CD14-positive monocyte (primary cell): ENCODE measurements at regions not wholly inside any gene's neighbourhood (a gene's known extent, or its start where the extent isn't known, plus 50 kb on each side); places are given as distances from the start of the nearest gene placed in this dataset.

Source experiments
- DNase-seq, 3 donors: peaks; one replicate each; pipeline ENCODE4 v3.0.0-alpha.2; 2011 to 2022
- H2AFZ ChIP-seq: 2 replicates; pipeline ENCODE4 v1.6.0; 2012; ENCODE audit warnings: mild to moderate bottlenecking, low read depth, low read length, inconsistent platforms; ENCODE audit not compliant: insufficient read depth, poor library complexity, severe bottlenecking
- H3K27ac ChIP-seq, 2 donors: 1 replicate in 1 of 2; 2 replicates in 1 of 2; pipeline ENCODE4 v1.5.1; 2012 to 2013; ENCODE audit warnings: low read length in 2 of 2, control low read depth in 1 of 2, inconsistent platforms in 1 of 2, low read depth in 1 of 2, mild to moderate bottlenecking in 1 of 2
- H3K27me3 ChIP-seq, 2 donors: one replicate each; pipeline versions ENCODE4 v1.6.0 to v1.6.1; 2011 to 2013; ENCODE audit warnings: low read length in 2 of 2; ENCODE audit not compliant: control insufficient read depth in 2 of 2, insufficient read depth in 2 of 2
- H3K36me3 ChIP-seq, 2 donors: replicated peaks in 1 of 2; 1 replicate in 1 of 2; 2 replicates in 1 of 2; pipeline versions ENCODE4 v1.5.1 to v1.6.1; 2012 to 2013; ENCODE audit warnings: low read length in 2 of 2, control low read depth in 1 of 2, inconsistent platforms in 1 of 2, mild to moderate bottlenecking in 1 of 2; ENCODE audit not compliant: insufficient read depth in 2 of 2, control insufficient read depth in 1 of 2
- H3K4me1 ChIP-seq, 2 donors: 1 replicate in 1 of 2; 2 replicates in 1 of 2; pipeline versions ENCODE4 v1.5.1 to v1.6.1; 2012 to 2013; ENCODE audit warnings: low read length in 2 of 2, control low read depth in 1 of 2, inconsistent platforms in 1 of 2, mild to moderate bottlenecking in 1 of 2, moderate library complexity in 1 of 2; ENCODE audit not compliant: insufficient read depth in 2 of 2, control insufficient read depth in 1 of 2
- H3K4me2 ChIP-seq: replicated peaks from 2 replicates; pipeline ENCODE3; 2012; ENCODE audit warnings: low read length, moderate library complexity, mild to moderate bottlenecking; ENCODE audit not compliant: poor library complexity, severe bottlenecking; ENCODE audit errors: extremely low read depth
- H3K4me3 ChIP-seq, 3 experiments: fragments of 200-600 bp in 1 of 3; sonication (generic) in 1 of 3; replicated peaks in 1 of 3; 1 replicate in 2 of 3; 2 replicates in 1 of 3; pipeline ENCODE4 v1.5.1; 2011 to 2013; ENCODE audit warnings: low read length in 3 of 3, mild to moderate bottlenecking in 3 of 3, control low read depth in 2 of 3, low read depth in 2 of 3, inconsistent platforms in 1 of 3, moderate library complexity in 1 of 3
- H3K79me2 ChIP-seq: 2 replicates; pipeline ENCODE4 v1.6.0; 2012; ENCODE audit warnings: mild to moderate bottlenecking, control low read depth, inconsistent platforms, low read length, moderate library complexity; ENCODE audit not compliant: insufficient read depth
- H3K9ac ChIP-seq: 2 replicates; pipeline ENCODE4 v1.6.0; 2017; ENCODE audit warnings: low read length, mild to moderate bottlenecking; ENCODE audit not compliant: insufficient read depth, poor library complexity, severe bottlenecking
- H3K9me3 ChIP-seq, 2 donors: replicated peaks in 1 of 2; 1 replicate in 1 of 2; 2 replicates in 1 of 2; pipeline versions ENCODE4 v1.5.1 to v1.6.1; 2012 to 2013; ENCODE audit warnings: low read length in 2 of 2, control low read depth in 1 of 2; ENCODE audit not compliant: control insufficient read depth in 1 of 2, insufficient read depth in 1 of 2
- H4K20me1 ChIP-seq: 2 replicates; pipeline ENCODE4 v1.6.0; 2012; ENCODE audit warnings: mild to moderate bottlenecking, low read length, control low read depth, moderate library complexity; ENCODE audit not compliant: insufficient read depth
- H3K27ac Mint-ChIP-seq, 7 donors: one replicate each; pipeline ENCODE4 v1.8.0; 2020; ENCODE audit warnings: mild to moderate bottlenecking in 7 of 7, mixed read lengths in 7 of 7, moderate library complexity in 6 of 7, inconsistent platforms in 2 of 7
- H3K27me3 Mint-ChIP-seq, 3 donors: one replicate each; pipeline ENCODE4 v1.8.0; 2021 to 2022; ENCODE audit warnings: low read depth in 3 of 3, mild to moderate bottlenecking in 3 of 3, mixed read lengths in 3 of 3, moderate library complexity in 3 of 3, inconsistent platforms in 1 of 3
- H3K36me3 Mint-ChIP-seq, 2 donors: one replicate each; pipeline ENCODE4 v1.8.0; 2020; ENCODE audit warnings: mixed read lengths in 2 of 2, inconsistent platforms in 1 of 2, mild to moderate bottlenecking in 1 of 2
- H3K4me1 Mint-ChIP-seq: one replicate; pipeline ENCODE4 v1.8.0; 2020; ENCODE audit warnings: mild to moderate bottlenecking, mixed read lengths
- H3K4me3 Mint-ChIP-seq, 2 donors: one replicate each; pipeline ENCODE4 v1.8.0; 2020; ENCODE audit warnings: mild to moderate bottlenecking in 2 of 2, mixed read lengths in 2 of 2, moderate library complexity in 1 of 2
- H3K9me3 Mint-ChIP-seq, 7 donors: one replicate each; pipeline ENCODE4 v1.8.0; 2020 to 2022; ENCODE audit warnings: mixed read lengths in 7 of 7, mild to moderate bottlenecking in 6 of 7, moderate library complexity in 6 of 7, inconsistent platforms in 2 of 7
- WGBS: methylation state at CpG from one replicate; pipeline ENCODE4 v1.1.5; 2013; ENCODE audit warnings: missing lambda C conversion rate; ENCODE audit not compliant: insufficient coverage; 5-methylcytosine and 5-hydroxymethylcytosine counted together
- intact Hi-C, 2 donors: fragments of 100-400 bp; cut with micrococcal nuclease; formaldehyde crosslinking; loops; one replicate each; pipeline versions ENCODE4 v1.15.0 to v1.15.1; 2023
- TF ChIP-seq, protein P1 (sequence below): fragments of 200-600 bp; IDR thresholded peaks from one replicate; pipeline ENCODE4 v1.8.0; 2022; ENCODE audit warnings: antibody characterized with exemption, mild to moderate bottlenecking

DNA sequence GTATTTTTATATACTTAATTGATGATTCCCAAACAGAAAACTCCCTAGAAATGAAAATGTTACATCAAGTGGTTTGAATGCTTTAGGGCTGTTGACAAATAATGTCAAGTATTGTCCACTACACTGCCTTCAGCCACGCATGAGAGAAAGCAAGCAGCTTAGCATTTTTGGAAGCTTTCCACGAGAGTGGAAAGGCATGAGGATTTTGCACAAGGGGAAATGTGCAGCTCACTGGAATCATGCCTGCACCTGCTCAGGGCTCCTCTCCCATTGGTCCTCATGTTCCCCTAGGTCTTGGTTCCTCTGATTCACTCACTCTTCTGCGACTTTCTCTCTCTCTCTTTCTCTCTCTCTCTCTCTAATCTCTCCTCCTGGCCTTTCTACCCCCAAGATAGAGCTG is 439.5 kb upstream of the CDH4 start:
- H3K79me2 ChIP-seq, result no peaks in the 10 kb centered on the region
- WGBS, result 94% methylated on average over 2 of the region's 3 CpGs
- no peaks in the 10 kb centered on the region for H3K36me3 ChIP-seq
- no peak overlapping the region for H2AFZ ChIP-seq
- H3K27me3 ChIP-seq, result no peaks in the 10 kb centered on the region
- no peaks in the 10 kb centered on the region for H4K20me1 ChIP-seq
- intact Hi-C loops, result no loop called here
- no peak for DNase-seq
- peaks cover 0 to 9% of the 10 kb centered on the region in 2 donors for H3K9me3 ChIP-seq
- Mint-ChIP-seq H3K27me3 (peaks cover 0 to 8% (median under 1%) of the 10 kb centered on the region in 3 donors), H3K27ac (no peak overlapping the region), H3K4me1 (no peaks in the 10 kb centered on the region), H3K36me3 (no peaks in the 10 kb centered on the region), H3K4me3 (no peak overlapping the region), H3K9me3 (peaks cover 4 to 17% (median 12%) of the 10 kb centered on the region in 7 donors)
- H3K27ac ChIP-seq, result no peak overlapping the region
- TF ChIP-seq, protein P1, sequence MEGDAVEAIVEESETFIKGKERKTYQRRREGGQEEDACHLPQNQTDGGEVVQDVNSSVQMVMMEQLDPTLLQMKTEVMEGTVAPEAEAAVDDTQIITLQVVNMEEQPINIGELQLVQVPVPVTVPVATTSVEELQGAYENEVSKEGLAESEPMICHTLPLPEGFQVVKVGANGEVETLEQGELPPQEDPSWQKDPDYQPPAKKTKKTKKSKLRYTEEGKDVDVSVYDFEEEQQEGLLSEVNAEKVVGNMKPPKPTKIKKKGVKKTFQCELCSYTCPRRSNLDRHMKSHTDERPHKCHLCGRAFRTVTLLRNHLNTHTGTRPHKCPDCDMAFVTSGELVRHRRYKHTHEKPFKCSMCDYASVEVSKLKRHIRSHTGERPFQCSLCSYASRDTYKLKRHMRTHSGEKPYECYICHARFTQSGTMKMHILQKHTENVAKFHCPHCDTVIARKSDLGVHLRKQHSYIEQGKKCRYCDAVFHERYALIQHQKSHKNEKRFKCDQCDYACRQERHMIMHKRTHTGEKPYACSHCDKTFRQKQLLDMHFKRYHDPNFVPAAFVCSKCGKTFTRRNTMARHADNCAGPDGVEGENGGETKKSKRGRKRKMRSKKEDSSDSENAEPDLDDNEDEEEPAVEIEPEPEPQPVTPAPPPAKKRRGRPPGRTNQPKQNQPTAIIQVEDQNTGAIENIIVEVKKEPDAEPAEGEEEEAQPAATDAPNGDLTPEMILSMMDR, result no peak
- no peak overlapping the region for H3K9ac ChIP-seq
- H3K4me2 ChIP-seq, result no peak overlapping the region
- H3K4me3 ChIP-seq, result no peak overlapping the region
- no peaks in the 10 kb centered on the region for H3K4me1 ChIP-seq

DNA sequence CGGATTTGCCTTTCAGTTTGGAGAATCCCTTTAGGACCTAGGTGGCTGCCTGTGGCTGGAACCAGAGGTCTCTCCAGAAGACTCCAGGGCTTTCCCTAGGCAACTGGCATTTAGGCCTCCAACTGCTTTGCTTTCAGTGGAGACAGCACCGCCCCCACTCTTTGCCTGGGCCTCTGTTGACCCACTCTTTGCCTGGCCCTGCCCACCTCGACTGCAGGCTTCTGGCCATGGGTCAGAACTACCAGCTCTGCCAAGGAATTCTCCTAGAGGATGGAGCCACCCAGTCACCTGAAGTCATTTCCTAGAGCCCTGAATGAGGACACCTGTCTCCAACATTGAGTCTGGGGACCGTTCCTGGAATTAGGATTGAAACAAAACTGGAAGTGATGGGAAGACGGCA is 439.0 kb upstream of the CDH4 start:
- intact Hi-C loops, result no loop called here
- Histone ChIP-seq H4K20me1 (no peaks in the 10 kb centered on the region), H3K4me1 (no peaks in the 10 kb centered on the region), H3K36me3 (no peaks in the 10 kb centered on the region), H3K9me3 (peaks cover 0 to 9% of the 10 kb centered on the region in 2 donors), H3K79me2 (no peaks in the 10 kb centered on the region), H3K4me2 (no peak overlapping the region), H3K27ac (no peak overlapping the region), H3K27me3 (no peaks in the 10 kb centered on the region), H3K4me3 (no peak overlapping the region), H2AFZ (no peak overlapping the region), H3K9ac (no peak overlapping the region)
- no peak overlapping the region for H3K27ac Mint-ChIP-seq
- no peaks in the 10 kb centered on the region for H3K4me1 Mint-ChIP-seq
- no peak for DNase-seq
- TF ChIP-seq, protein P1, result no peak
- no peak overlapping the region for H3K4me3 Mint-ChIP-seq
- WGBS, result 83% methylated on average over 3 of the region's 5 CpGs
- peaks cover 4 to 17% (median 12%) of the 10 kb centered on the region in 7 donors for H3K9me3 Mint-ChIP-seq
- peaks cover 0 to 8% (median 2%) of the 10 kb centered on the region in 3 donors for H3K27me3 Mint-ChIP-seq
- no peaks in the 10 kb centered on the region for H3K36me3 Mint-ChIP-seq
